GM12874 (cell line): ENCODE measurements at regions not wholly inside any gene's neighbourhood (a gene's known extent, or its start where the extent isn't known, plus 50 kb on each side); places are given as distances from the start of the nearest gene placed in this dataset.

Source experiments
- CTCF ChIP-seq: IDR thresholded peaks from 2 replicates; pipeline ENCODE4 v1.5.1; 2011; ENCODE audit warnings: low read depth, mild to moderate bottlenecking, control low read depth, low read length, moderate library complexity; ENCODE audit not compliant: insufficient read depth

GRCh38 chr18:25896178-25896780, 194.1 kb downstream of the SS18 start:
- peak; percentile 64; the same call in 1 of the 2 replicates for TF ChIP-seq CTCF

- TF ChIP-seq CTCF: no peak
Observed at GRCh38 chr18:25895518-25895917, 194.9 kb downstream of the SS18 start.

GRCh38 chr18:25886283-25886682, 204.1 kb downstream of the SS18 start:
- TF ChIP-seq CTCF: no peak

- TF ChIP-seq CTCF: no peak
Observed at GRCh38 chr18:25883091-25883490, 207.3 kb downstream of the SS18 start.

- TF ChIP-seq CTCF: no peak
Observed at GRCh38 chr18:25881149-25881548, 209.3 kb downstream of the SS18 start.

GRCh38 chr18:25880441-25880840, 210.0 kb downstream of the SS18 start:
- no peak for TF ChIP-seq CTCF

- no peak for TF ChIP-seq CTCF
Observed at GRCh38 chr18:25876330-25876948, 214.0 kb downstream of the SS18 start.
